NK-92 (cell line): ENCODE measurements at regions not wholly inside any gene's neighbourhood (a gene's known extent, or its start where the extent isn't known, plus 50 kb on each side); places are given as distances from the start of the nearest gene placed in this dataset.

ENCODE experiments used
- DNase-seq: peaks from one replicate; lab custom pipeline; 2025; ENCODE audit not compliant: unreplicated experiment; lab: John Stamatoyannopoulos, UW

GRCh38 chr6:14915888-14916832 is 329.7 kb upstream of the JARID2 start:
- DNase-seq: no peak

- no peak for DNase-seq
Observed at GRCh38 chr6:14917109-14917910, 328.6 kb upstream of the JARID2 start.

GRCh38 chr6:14918200-14918907 is 327.5 kb upstream of the JARID2 start:
- DNase-seq: no peak

GRCh38 chr6:14919038-14919670 is 326.7 kb upstream of the JARID2 start:
- no peak for DNase-seq

- no peak for DNase-seq
Observed at GRCh38 chr6:14920276-14920675, 325.6 kb upstream of the JARID2 start.

GRCh38 chr6:14921170-14921569 is 324.7 kb upstream of the JARID2 start:
- no peak for DNase-seq

GRCh38 chr6:14921878-14922671 is 323.8 kb upstream of the JARID2 start:
- DNase-seq: no peak

GRCh38 chr6:14922706-14923460 is 323.0 kb upstream of the JARID2 start:
- DNase-seq: no peak

- no peak for DNase-seq
Observed at GRCh38 chr6:14924126-14925024, 321.5 kb upstream of the JARID2 start.

- DNase-seq: no peak
Observed at GRCh38 chr6:14925025-14925698, 320.7 kb upstream of the JARID2 start.

- DNase-seq: no peak
Observed at GRCh38 chr6:14925699-14926026, 320.2 kb upstream of the JARID2 start.

GRCh38 chr6:14927398-14927797 is 318.5 kb upstream of the JARID2 start:
- no peak for DNase-seq

GRCh38 chr6:14929291-14929690 is 316.6 kb upstream of the JARID2 start:
- no peak for DNase-seq

- DNase-seq: no peak
Observed at GRCh38 chr6:14930366-14930989, 315.4 kb upstream of the JARID2 start.

GRCh38 chr6:14932485-14933182 is 313.2 kb upstream of the JARID2 start:
- no peak for DNase-seq

- DNase-seq: no peak
Observed at GRCh38 chr6:14933183-14933544, 312.7 kb upstream of the JARID2 start.

- DNase-seq: no peak
Observed at GRCh38 chr6:14934013-14934412, 311.9 kb upstream of the JARID2 start.
